ENCODE measurements at regions not wholly inside any gene's neighbourhood (a gene's known extent, or its start where the extent isn't known, plus 50 kb on each side); places are given as distances from the start of the nearest gene placed in this dataset.

DNA sequence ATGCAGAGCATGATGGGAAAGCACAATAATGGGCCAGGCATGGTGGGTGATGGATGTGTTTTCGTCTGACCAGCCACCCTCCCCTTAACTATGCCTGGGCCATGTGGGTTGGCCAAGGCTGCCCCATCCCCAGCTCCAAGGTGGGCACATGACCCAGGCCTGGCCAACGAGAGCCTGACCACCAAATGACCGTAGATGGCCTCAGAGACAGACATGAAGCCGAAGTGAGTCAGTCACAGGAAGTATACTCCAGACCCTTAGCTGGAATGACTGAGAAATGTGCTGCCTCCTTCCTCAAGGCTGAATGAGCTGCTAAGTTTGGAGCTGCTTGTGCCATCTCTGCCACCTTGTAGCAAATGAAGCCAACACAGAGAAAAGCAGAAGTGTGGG lies 233.6 kb downstream of the BCL11B start:
- TF ChIP-seq, protein P1, sequence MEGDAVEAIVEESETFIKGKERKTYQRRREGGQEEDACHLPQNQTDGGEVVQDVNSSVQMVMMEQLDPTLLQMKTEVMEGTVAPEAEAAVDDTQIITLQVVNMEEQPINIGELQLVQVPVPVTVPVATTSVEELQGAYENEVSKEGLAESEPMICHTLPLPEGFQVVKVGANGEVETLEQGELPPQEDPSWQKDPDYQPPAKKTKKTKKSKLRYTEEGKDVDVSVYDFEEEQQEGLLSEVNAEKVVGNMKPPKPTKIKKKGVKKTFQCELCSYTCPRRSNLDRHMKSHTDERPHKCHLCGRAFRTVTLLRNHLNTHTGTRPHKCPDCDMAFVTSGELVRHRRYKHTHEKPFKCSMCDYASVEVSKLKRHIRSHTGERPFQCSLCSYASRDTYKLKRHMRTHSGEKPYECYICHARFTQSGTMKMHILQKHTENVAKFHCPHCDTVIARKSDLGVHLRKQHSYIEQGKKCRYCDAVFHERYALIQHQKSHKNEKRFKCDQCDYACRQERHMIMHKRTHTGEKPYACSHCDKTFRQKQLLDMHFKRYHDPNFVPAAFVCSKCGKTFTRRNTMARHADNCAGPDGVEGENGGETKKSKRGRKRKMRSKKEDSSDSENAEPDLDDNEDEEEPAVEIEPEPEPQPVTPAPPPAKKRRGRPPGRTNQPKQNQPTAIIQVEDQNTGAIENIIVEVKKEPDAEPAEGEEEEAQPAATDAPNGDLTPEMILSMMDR (conservative IDR thresholded peaks at IDR 0.05; ENCODE audit: low read depth, low read length) = no peak

DNA sequence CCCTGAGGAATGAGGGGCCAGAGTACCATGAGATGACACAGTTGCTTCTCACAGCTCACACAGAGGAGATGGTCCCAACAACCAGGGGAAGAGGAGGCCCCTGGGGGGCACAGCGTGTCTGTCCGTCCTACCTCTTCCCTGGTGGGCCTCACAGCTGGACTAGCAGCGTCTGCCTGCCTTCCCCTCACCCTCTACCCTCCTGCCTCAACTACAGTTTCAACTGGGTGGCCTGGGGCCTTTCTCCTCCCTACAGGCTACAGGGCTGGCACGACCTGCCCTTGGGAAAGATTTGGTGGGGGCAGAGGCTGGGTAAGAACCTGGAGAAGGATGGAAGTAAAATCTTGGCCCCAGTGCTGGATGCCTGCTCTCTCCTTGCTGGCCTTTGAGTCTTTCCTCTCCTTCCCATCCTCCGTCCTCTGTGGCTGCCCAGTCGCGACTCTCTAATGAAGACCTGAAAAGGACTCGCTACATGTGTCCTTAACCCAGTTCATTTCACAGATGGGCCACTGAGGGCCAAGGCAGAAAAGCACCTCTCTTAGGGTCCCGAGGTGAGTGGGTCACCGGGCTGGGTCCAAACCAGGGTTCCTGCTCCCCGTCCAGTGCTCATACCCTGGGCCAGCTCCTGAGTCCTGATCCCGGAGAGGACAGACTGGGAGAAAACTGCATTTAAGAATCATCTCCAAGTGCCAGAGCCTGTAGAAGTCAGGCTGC lies 232.5 kb downstream of the BCL11B start:
- TF ChIP-seq, protein P1 (conservative IDR thresholded peaks at IDR 0.05; ENCODE audit: low read depth, low read length) = no peak
- DNase-seq (ENCODE audit: low read depth) = no peak
- H3K4me3 ChIP-seq (ENCODE audit: low read depth, low read length) = no peak overlapping the region

More for the DNA sequence above, 233.6 kb downstream of the BCL11B start:
- H3K4me3 ChIP-seq (ENCODE audit: low read depth, low read length) = no peak overlapping the region
- no peak for DNase-seq (ENCODE audit: low read depth)

DNA sequence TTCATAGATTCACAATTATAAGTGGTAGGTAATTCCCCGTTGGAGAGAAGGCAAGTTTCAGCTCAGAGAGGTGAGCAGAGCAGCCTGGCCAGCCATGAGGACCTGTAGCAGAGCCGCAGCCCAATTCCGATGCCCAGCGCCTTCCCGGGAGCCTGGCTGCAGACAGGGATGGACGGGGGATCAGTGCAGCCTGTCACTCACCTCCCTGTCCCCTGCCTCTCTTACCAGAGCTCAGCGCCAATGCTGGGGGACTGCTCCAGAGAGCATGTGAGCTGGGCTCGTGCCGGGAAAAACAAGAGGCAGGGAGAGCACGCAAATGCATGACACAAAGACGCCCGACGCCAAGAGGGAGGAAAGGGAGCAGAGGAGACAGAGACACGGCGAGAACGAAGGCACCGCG lies 231.9 kb downstream of the BCL11B start:
- TF ChIP-seq, protein P1 (conservative IDR thresholded peaks at IDR 0.05; ENCODE audit: low read depth, low read length) = no peak
- H3K4me3 ChIP-seq (ENCODE audit: low read depth, low read length) = no peak overlapping the region
- DNase-seq (ENCODE audit: low read depth) = no peak

DNA sequence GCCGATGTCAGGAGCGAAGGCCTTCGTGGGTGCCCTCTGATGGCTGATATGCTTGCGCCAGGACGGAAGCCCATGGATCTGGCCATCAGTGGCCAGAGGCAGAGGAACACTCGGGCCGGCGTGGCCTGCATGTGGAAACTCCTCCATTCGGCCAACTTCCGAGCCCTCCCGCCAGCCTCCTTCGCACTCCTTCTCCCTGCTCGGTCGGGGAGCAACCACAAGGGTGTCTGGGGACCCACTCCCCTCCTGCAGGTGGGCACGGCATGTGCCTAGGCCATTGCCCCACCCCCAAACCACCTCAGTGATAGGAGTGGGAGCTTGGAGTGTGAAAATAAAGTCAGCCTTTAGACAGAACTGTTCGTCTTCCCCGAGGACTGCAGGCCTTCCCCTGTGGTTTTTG lies 231.3 kb downstream of the BCL11B start:
- TF ChIP-seq, protein P1 (conservative IDR thresholded peaks at IDR 0.05; ENCODE audit: low read depth, low read length) = no peak
- DNase-seq (ENCODE audit: low read depth) = no peak
- no peak overlapping the region for H3K4me3 ChIP-seq (ENCODE audit: low read depth, low read length)

DNA sequence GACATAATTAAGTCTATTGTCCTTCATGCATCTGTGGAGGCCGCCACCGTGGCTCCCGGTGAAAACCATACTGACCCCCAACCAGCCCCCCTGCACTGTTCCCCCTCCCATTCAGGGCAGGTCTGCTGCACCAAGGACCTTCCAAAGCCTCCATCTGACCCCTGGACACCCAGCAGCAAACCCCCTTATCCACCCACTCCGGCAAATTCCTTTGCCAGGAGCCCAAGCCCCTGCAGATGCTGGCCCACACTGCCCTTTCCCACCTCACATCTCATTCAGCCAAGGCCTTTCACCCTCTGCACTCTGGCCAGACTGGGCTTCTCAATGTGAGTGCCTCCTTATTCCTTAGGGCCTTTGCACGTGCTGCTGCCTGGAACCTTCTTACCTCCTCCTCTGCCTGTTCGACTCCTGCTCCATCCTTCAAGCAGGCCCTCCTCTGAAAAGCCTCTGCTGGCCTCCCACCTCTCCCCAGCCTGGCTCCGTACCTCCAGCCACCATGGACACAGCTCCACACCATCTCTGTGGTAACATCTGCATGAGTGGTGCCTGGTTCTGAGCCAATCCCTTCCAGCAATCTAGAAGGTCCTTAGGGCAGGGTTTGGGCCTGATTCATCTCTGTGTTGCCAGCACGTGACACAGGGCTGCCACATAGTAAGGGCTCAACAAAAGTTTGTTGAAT lies 230.7 kb downstream of the BCL11B start:
- no peak overlapping the region for H3K4me3 ChIP-seq (ENCODE audit: low read depth, low read length)
- no peak for DNase-seq (ENCODE audit: low read depth)
- TF ChIP-seq, protein P1 (conservative IDR thresholded peaks at IDR 0.05; ENCODE audit: low read depth, low read length) = no peak

DNA sequence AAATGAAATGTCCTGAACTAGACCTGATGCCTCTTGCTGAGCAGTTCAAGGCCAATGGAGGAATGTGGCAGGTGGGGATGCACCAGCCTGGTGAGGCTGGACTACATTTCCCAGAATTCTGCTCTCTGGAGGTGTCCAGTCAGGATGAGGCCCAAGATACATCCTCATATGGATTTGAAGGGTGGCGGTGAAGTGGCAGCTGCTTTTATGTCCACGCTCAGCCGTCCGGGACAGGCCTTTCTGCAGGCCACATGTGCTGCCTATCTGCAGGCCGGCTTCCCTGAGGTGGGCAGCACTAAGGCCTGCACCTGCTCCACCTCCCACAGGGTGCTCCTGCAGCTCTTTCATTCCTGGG lies 230.2 kb downstream of the BCL11B start:
- TF ChIP-seq, protein P1 (conservative IDR thresholded peaks at IDR 0.05; ENCODE audit: low read depth, low read length) = no peak
- no peak for DNase-seq (ENCODE audit: low read depth)
- no peak overlapping the region for H3K4me3 ChIP-seq (ENCODE audit: low read depth, low read length)

Measured in choroid plexus epithelial cell (primary cell).